SK-N-SH (cell line): ENCODE measurements at regions not wholly inside any gene's neighbourhood (a gene's known extent, or its start where the extent isn't known, plus 50 kb on each side); places are given as distances from the start of the nearest gene placed in this dataset.

Source experiments
- CTCF ChIP-seq: fragments of 200-600 bp; sonication (generic); IDR thresholded peaks from 2 replicates; pipeline ENCODE4 v1.6.1; 2017; ENCODE audit warnings: antibody characterized with exemption, mild to moderate bottlenecking, moderate library complexity
- EP300 ChIP-seq, 2 experiments: IDR thresholded peaks; 2 replicates each; pipeline versions ENCODE4 v1.4.0 to v1.6.1; 2012; ENCODE audit warnings: borderline replicate concordance in 1 of 2, low read depth in 1 of 2, low read length in 1 of 2
- FOXJ3 ChIP-seq: sonication (generic); formaldehyde crosslinking; IDR thresholded peaks from 2 replicates; pipeline ENCODE4 v1.5.1; 2020; ENCODE audit warnings: mild to moderate bottlenecking, missing genetic modification reagents
- GATA2 ChIP-seq: sonication (generic); formaldehyde crosslinking; IDR thresholded peaks from 2 replicates; pipeline ENCODE4 v1.5.0; 2020; ENCODE audit warnings: mild to moderate bottlenecking, missing genetic modification reagents
- MAX ChIP-seq: IDR thresholded peaks from 2 replicates; pipeline ENCODE4 v1.4.0; 2012; ENCODE audit warnings: low read depth
- NFIC ChIP-seq: IDR thresholded peaks from 2 replicates; pipeline ENCODE4 v1.4.0; 2012; ENCODE audit warnings: borderline replicate concordance
- NRF1 ChIP-seq: IDR thresholded peaks from 2 replicates; pipeline ENCODE4 v1.6.1; 2012; ENCODE audit warnings: low read depth, mild to moderate bottlenecking, low read length
- POLR2AphosphoS5 ChIP-seq: IDR thresholded peaks from 2 replicates; pipeline ENCODE4 v1.6.1; 2012; ENCODE audit warnings: low read depth, low read length
- REST ChIP-seq: IDR thresholded peaks from 2 replicates; pipeline ENCODE4 v1.6.1; 2012; ENCODE audit warnings: mild to moderate bottlenecking, low read depth, low read length, moderate library complexity
- TAF1 ChIP-seq: IDR thresholded peaks from 2 replicates; pipeline ENCODE4 v1.6.1; 2012; ENCODE audit warnings: low read depth, mild to moderate bottlenecking, low read length, moderate library complexity, borderline replicate concordance
- YY1 ChIP-seq: IDR thresholded peaks from 2 replicates; pipeline ENCODE4 v1.4.0; 2012; ENCODE audit warnings: low read depth, mild to moderate bottlenecking

- TF ChIP-seq GATA2 (no peak), CTCF (no peak), REST (no peak), NFIC (no peak), YY1 (no peak), EP300 (IDR thresholded peaks at IDR 0.05; ENCODE audit: borderline replicate concordance in 1 of 2, low read depth in 1 of 2, low read length in 1 of 2) (no peak), TAF1 (no peak), POLR2AphosphoS5 (no peak), FOXJ3 (no peak), MAX (no peak), NRF1 (no peak)
Observed at GRCh38 chr13:73800011-73800410, 334.2 kb downstream of the KLF12 start.
